Uterus (tissue), 3 donors: ENCODE measurements at regions not wholly inside any gene's neighbourhood (a gene's known extent, or its start where the extent isn't known, plus 50 kb on each side); places are given as distances from the start of the nearest gene placed in this dataset.

Source experiments
- DNase-seq, 2 donors: peaks; one replicate each; pipeline ENCODE4 v3.0.0-alpha.2; 2019 to 2020
- H3K27ac ChIP-seq, 2 donors: fragments of 200-600 bp; sonication (generic); 1 replicate in 1 of 2; 2 replicates in 1 of 2; pipeline ENCODE4 v1.5.1; 2016 to 2018
- H3K27me3 ChIP-seq, 2 donors: fragments of 200-600 bp; sonication (generic); one replicate each; pipeline ENCODE4 v1.5.1; 2018 to 2019; ENCODE audit warnings: control low read depth in 1 of 2
- H3K36me3 ChIP-seq, 2 donors: fragments of 200-600 bp; sonication (generic); one replicate each; pipeline ENCODE4 v1.5.1; 2019; ENCODE audit warnings: control low read depth in 1 of 2
- H3K4me1 ChIP-seq, 2 donors: fragments of 200-600 bp; sonication (generic); one replicate each; pipeline ENCODE4 v1.5.1; 2018 to 2019; ENCODE audit warnings: control low read depth in 1 of 2
- H3K4me3 ChIP-seq, 2 donors: fragments of 200-600 bp; sonication (generic); 1 replicate in 1 of 2; 2 replicates in 1 of 2; pipeline ENCODE4 v1.5.1; 2018 to 2019; ENCODE audit warnings: mild to moderate bottlenecking in 1 of 2
- H3K9me3 ChIP-seq, 2 donors: fragments of 200-600 bp; sonication (generic); one replicate each; pipeline ENCODE4 v1.5.1; 2019; ENCODE audit warnings: control low read depth in 1 of 2
- CTCF ChIP-seq, 4 experiments: fragments of 200-600 bp in 2 of 4; fragments of 450-650 bp in 2 of 4; sonication (generic) in 2 of 4; IDR thresholded peaks; one replicate each; pipeline ENCODE4 v1.5.1; 2016 to 2019; ENCODE audit warnings: antibody characterized with exemption in 4 of 4, mild to moderate bottlenecking in 2 of 4, moderate library complexity in 1 of 4
- POLR2A ChIP-seq, 2 donors: fragments of 450-650 bp; IDR thresholded peaks; one replicate each; pipeline ENCODE4 v1.6.1; 2016; ENCODE audit warnings: antibody characterized with exemption in 2 of 2, mild to moderate bottlenecking in 1 of 2, moderate library complexity in 1 of 2
- intact Hi-C: fragments of 100-400 bp; cut with DNase I; formaldehyde crosslinking; loops from one replicate; pipeline ENCODE4 v1.15.1; 2023; ENCODE audit warnings: low total_unique reads
- donor health status: DM: yes; HTN: yes; CAD: no.

GRCh38 chr3:61311044-61311443 lies 59.8 kb upstream of the FHIT start:
- H3K27me3 ChIP-seq, result no peaks in the 10 kb centered on the region
- intact Hi-C loops, result no loop called here
- no peaks in the 10 kb centered on the region for H3K9me3 ChIP-seq
- H3K4me1 ChIP-seq, result no peaks in the 10 kb centered on the region
- no peak overlapping the region for H3K4me3 ChIP-seq
- no peaks in the 10 kb centered on the region for H3K36me3 ChIP-seq
- TF ChIP-seq CTCF (IDR thresholded peaks at IDR 0.05) (no peak), POLR2A (IDR thresholded peaks at IDR 0.05) (no peak)
- DNase-seq, result no peak
- no peak overlapping the region for H3K27ac ChIP-seq

DNA sequence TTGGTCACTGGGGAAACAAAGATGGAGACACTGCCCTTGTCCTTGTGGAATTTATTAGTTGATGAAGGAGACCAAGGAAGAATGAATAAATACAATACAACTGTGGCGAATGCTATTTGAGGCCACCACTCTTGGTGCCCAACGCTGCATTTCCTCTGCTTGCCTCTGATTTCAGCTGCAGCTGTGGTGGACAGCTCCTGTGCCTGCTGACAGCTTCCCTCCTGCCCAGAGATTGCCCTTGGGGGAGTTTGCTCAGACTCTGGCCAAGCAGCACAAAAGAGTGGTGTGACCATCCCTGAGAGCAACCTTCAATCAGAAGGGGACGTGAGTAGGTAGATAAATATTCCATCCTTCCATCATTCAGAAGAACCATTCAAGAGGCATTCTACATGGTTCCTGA lies 64.6 kb upstream of the FHIT start:
- H3K36me3 ChIP-seq, result no peaks in the 10 kb centered on the region
- no peaks in the 10 kb centered on the region for H3K27me3 ChIP-seq
- TF ChIP-seq POLR2A (IDR thresholded peaks at IDR 0.05), result no peak
- no peak for TF ChIP-seq CTCF (IDR thresholded peaks at IDR 0.05)
- no peak overlapping the region for H3K4me3 ChIP-seq
- DNase-seq, result no peak
- H3K27ac ChIP-seq, result no peak overlapping the region
- no peaks in the 10 kb centered on the region for H3K9me3 ChIP-seq
- intact Hi-C loops, result no loop called here
- H3K4me1 ChIP-seq, result no peaks in the 10 kb centered on the region

- no peak for DNase-seq
- no peak for TF ChIP-seq CTCF (IDR thresholded peaks at IDR 0.05)
- TF ChIP-seq POLR2A (IDR thresholded peaks at IDR 0.05), result no peak
- no peak overlapping the region for H3K4me3 ChIP-seq
- no peaks in the 10 kb centered on the region for H3K4me1 ChIP-seq
- H3K36me3 ChIP-seq, result no peaks in the 10 kb centered on the region
- H3K27me3 ChIP-seq, result no peaks in the 10 kb centered on the region
- no peak overlapping the region for H3K27ac ChIP-seq
- intact Hi-C loops, result no loop called here
- no peaks in the 10 kb centered on the region for H3K9me3 ChIP-seq
Measured at GRCh38 chr3:61323094-61323493, 71.8 kb upstream of the FHIT start.

GRCh38 chr3:61331929-61332552 lies 80.8 kb upstream of the FHIT start:
- Histone ChIP-seq H3K9me3 (no peaks in the 10 kb centered on the region), H3K27me3 (no peaks in the 10 kb centered on the region), H3K27ac (no peak overlapping the region), H3K36me3 (no peaks in the 10 kb centered on the region), H3K4me1 (no peaks in the 10 kb centered on the region), H3K4me3 (no peak overlapping the region)
- no peak for TF ChIP-seq CTCF (IDR thresholded peaks at IDR 0.05)
- TF ChIP-seq POLR2A (IDR thresholded peaks at IDR 0.05), result no peak
- no peak for DNase-seq
- intact Hi-C loops, result no loop called here

DNA sequence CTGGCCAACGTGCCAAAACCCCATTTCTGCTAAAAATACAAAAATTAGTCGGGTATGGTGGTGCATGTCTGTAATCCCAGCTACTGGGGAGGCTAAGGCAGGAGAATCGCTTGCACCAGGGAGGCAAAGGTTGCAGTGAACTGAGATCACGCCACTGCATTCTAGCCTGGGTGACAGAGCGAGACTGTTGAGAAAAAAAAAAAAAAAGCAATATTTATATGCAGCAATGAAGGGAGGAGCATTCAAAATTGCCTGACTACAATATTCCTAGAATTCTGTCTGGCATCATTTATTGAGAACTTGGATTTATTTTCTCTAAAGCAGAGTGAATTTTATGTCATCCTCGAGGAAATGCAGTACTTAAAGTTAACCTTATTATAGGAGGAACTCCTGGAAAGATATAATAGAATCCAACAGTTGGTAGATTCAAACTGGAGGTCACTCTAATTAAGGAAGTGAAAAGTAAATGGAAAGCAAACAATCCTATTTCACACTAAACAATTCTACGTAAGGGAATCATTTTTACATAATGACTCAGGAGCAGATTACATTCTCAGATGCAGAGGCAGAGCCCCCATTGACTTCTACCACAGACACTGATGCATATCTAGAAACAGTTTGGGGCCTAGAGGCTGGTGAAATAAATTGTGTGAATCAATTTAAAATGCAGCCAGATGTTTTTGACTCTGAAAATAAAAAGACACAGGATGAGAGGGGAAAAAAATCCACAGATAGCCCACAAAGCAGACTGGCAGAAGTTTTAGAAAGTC lies 82.1 kb upstream of the FHIT start:
- H3K36me3 ChIP-seq, result no peaks in the 10 kb centered on the region
- no peaks in the 10 kb centered on the region for H3K27me3 ChIP-seq
- no peak overlapping the region for H3K4me3 ChIP-seq
- DNase-seq, result no peak
- no peak for TF ChIP-seq POLR2A (IDR thresholded peaks at IDR 0.05)
- H3K27ac ChIP-seq, result no peak overlapping the region
- no peaks in the 10 kb centered on the region for H3K4me1 ChIP-seq
- H3K9me3 ChIP-seq, result no peaks in the 10 kb centered on the region
- intact Hi-C loops, result no loop called here
